HFFc6 (cell line): ENCODE measurements at regions not wholly inside any gene's neighbourhood (a gene's known extent, or its start where the extent isn't known, plus 50 kb on each side); places are given as distances from the start of the nearest gene placed in this dataset.

Source experiments
- DNase-seq: peaks from one replicate; pipeline ENCODE4 v3.0.0-alpha.2; 2018
- H3K27ac Mint-ChIP-seq: 2 replicates; pipeline ENCODE4 v1.8.0; 2020; ENCODE audit warnings: mild to moderate bottlenecking, mixed read lengths
- H3K27me3 Mint-ChIP-seq: 2 replicates; pipeline ENCODE4 v1.8.0; 2021; ENCODE audit warnings: mild to moderate bottlenecking, moderate library complexity, mixed read lengths; ENCODE audit not compliant: insufficient read depth
- H3K36me3 Mint-ChIP-seq: 2 replicates; pipeline ENCODE4 v1.8.0; 2021; ENCODE audit warnings: low read depth, mixed read lengths
- H3K4me1 Mint-ChIP-seq: 2 replicates; pipeline ENCODE4 v1.8.0; 2020; ENCODE audit warnings: low read depth, mixed read lengths
- H3K4me3 Mint-ChIP-seq: 2 replicates; pipeline ENCODE4 v1.8.0; 2020; ENCODE audit warnings: mild to moderate bottlenecking, moderate library complexity, mixed read lengths
- H3K9me3 Mint-ChIP-seq: 2 replicates; pipeline ENCODE4 v1.8.0; 2020; ENCODE audit warnings: mild to moderate bottlenecking, mixed read lengths
- CTCF ChIP-seq: fragments of 200-600 bp; sonication (generic); IDR thresholded peaks from 2 replicates; pipeline ENCODE4 v1.5.0; 2021; ENCODE audit warnings: antibody characterized with exemption, mild to moderate bottlenecking

- Mint-ChIP-seq H3K27ac (no peak overlapping the region), H3K4me3 (no peak overlapping the region), H3K27me3 (peaks cover 8% of the 10 kb centered on the region), H3K9me3 (no peaks in the 10 kb centered on the region), H3K36me3 (no peaks in the 10 kb centered on the region), H3K4me1 (peaks cover 12% of the 10 kb centered on the region)
- no peak for DNase-seq
- no peak for TF ChIP-seq CTCF
These were observed 125.9 kb downstream of the MAIP1 start for GRCh38 chr2:200081236-200081635.

- H3K4me1 Mint-ChIP-seq: peaks cover 12% of the 10 kb centered on the region
- H3K27ac Mint-ChIP-seq: no peak overlapping the region
- no peak overlapping the region for H3K4me3 Mint-ChIP-seq
- no peaks in the 10 kb centered on the region for H3K9me3 Mint-ChIP-seq
- no peak for TF ChIP-seq CTCF
- H3K36me3 Mint-ChIP-seq: no peaks in the 10 kb centered on the region
- peaks cover 8% of the 10 kb centered on the region for H3K27me3 Mint-ChIP-seq
- DNase-seq: no peak
These were observed 126.4 kb downstream of the MAIP1 start for GRCh38 chr2:200081811-200082210.

- Mint-ChIP-seq H3K36me3 (no peaks in the 10 kb centered on the region), H3K9me3 (no peaks in the 10 kb centered on the region), H3K4me3 (no peak overlapping the region), H3K27ac (no peak overlapping the region), H3K27me3 (peaks cover 6% of the 10 kb centered on the region), H3K4me1 (no peaks in the 10 kb centered on the region)
- no peak for DNase-seq
- no peak for TF ChIP-seq CTCF
These were observed 128.7 kb downstream of the MAIP1 start for GRCh38 chr2:200084036-200084435.

- Mint-ChIP-seq H3K4me3 (no peak overlapping the region), H3K9me3 (no peaks in the 10 kb centered on the region), H3K36me3 (no peaks in the 10 kb centered on the region), H3K27ac (no peak overlapping the region), H3K27me3 (peaks cover 12% of the 10 kb centered on the region), H3K4me1 (no peaks in the 10 kb centered on the region)
- no peak for TF ChIP-seq CTCF
- DNase-seq: no peak
These were observed 131.5 kb downstream of the MAIP1 start for GRCh38 chr2:200086911-200087310.

GRCh38 chr2:200087451-200087850 is 132.1 kb downstream of the MAIP1 start:
- H3K27ac Mint-ChIP-seq: no peak overlapping the region
- no peaks in the 10 kb centered on the region for H3K36me3 Mint-ChIP-seq
- no peak overlapping the region for H3K4me3 Mint-ChIP-seq
- no peaks in the 10 kb centered on the region for H3K4me1 Mint-ChIP-seq
- no peak for TF ChIP-seq CTCF
- H3K27me3 Mint-ChIP-seq: peaks cover 13% of the 10 kb centered on the region
- H3K9me3 Mint-ChIP-seq: no peaks in the 10 kb centered on the region
- DNase-seq: no peak
